Astrocyte (in vitro differentiated cells and primary cell): ENCODE measurements at regions not wholly inside any gene's neighbourhood (a gene's known extent, or its start where the extent isn't known, plus 50 kb on each side); places are given as distances from the start of the nearest gene placed in this dataset.

Experiments
- DNase-seq: peaks from one replicate; pipeline ENCODE4 v3.0.0-alpha.2; 2010; ENCODE audit warnings: low read depth
- FAIRE-seq: peaks from 2 replicates; lab custom pipeline; 2011; peaks lifted over from hg19 to GRCh38; lab: Jason Lieb, UNC
- H2AFZ ChIP-seq: 2 replicates; pipeline ENCODE4 v1.6.0; 2012; ENCODE audit warnings: low read depth, low read length, inconsistent platforms
- H3K27ac ChIP-seq: 2 replicates; pipeline ENCODE4 v1.5.1; 2011; ENCODE audit warnings: low read depth, low read length, inconsistent platforms
- H3K27me3 ChIP-seq: 2 replicates; pipeline ENCODE4 v1.6.0; 2011; ENCODE audit warnings: low read length, inconsistent platforms; ENCODE audit not compliant: insufficient read depth
- H3K36me3 ChIP-seq: 2 replicates; pipeline ENCODE4 v1.5.1; 2011; ENCODE audit warnings: low read length, inconsistent platforms; ENCODE audit not compliant: insufficient read depth
- H3K4me1 ChIP-seq: 2 replicates; pipeline ENCODE4 v1.5.1; 2011; ENCODE audit warnings: low read length, inconsistent platforms; ENCODE audit not compliant: insufficient read depth
- H3K4me2 ChIP-seq: 2 replicates; pipeline ENCODE4 v1.6.0; 2012; ENCODE audit warnings: low read length, inconsistent platforms
- H3K4me3 ChIP-seq: 2 replicates; pipeline ENCODE4 v1.5.1; 2011; ENCODE audit warnings: low read depth, mild to moderate bottlenecking, low read length, inconsistent platforms; ENCODE audit not compliant: insufficient read depth
- H3K79me2 ChIP-seq: 2 replicates; pipeline ENCODE4 v1.6.0; 2012; ENCODE audit warnings: mild to moderate bottlenecking, low read length, inconsistent platforms; ENCODE audit not compliant: insufficient read depth
- H3K9ac ChIP-seq: 2 replicates; pipeline ENCODE4 v1.6.0; 2012; ENCODE audit warnings: mild to moderate bottlenecking, low read length, inconsistent platforms
- H3K9me3 ChIP-seq: 2 replicates; pipeline ENCODE4 v1.5.1; 2012; ENCODE audit warnings: low read depth, mild to moderate bottlenecking, low read length, inconsistent platforms; ENCODE audit not compliant: insufficient read depth
- H4K20me1 ChIP-seq: 2 replicates; pipeline ENCODE4 v1.6.0; 2012; ENCODE audit warnings: low read length, inconsistent platforms; ENCODE audit not compliant: insufficient read depth
- H3K27ac Mint-ChIP-seq: one replicate; pipeline ENCODE4 v1.8.0; 2021; ENCODE audit warnings: mild to moderate bottlenecking, mixed read lengths; ENCODE audit not compliant: unreplicated experiment
- H3K27me3 Mint-ChIP-seq: one replicate; pipeline ENCODE4 v1.8.0; 2021; ENCODE audit warnings: low read depth, mixed read lengths; ENCODE audit not compliant: unreplicated experiment
- H3K36me3 Mint-ChIP-seq: one replicate; pipeline ENCODE4 v1.8.0; 2021; ENCODE audit warnings: low read depth, mixed read lengths; ENCODE audit not compliant: unreplicated experiment
- H3K4me1 Mint-ChIP-seq: one replicate; pipeline ENCODE4 v1.8.0; 2021; ENCODE audit warnings: low read depth, mixed read lengths; ENCODE audit not compliant: unreplicated experiment
- H3K4me3 Mint-ChIP-seq: one replicate; pipeline ENCODE4 v1.8.0; 2021; ENCODE audit warnings: mild to moderate bottlenecking, moderate library complexity, mixed read lengths; ENCODE audit not compliant: unreplicated experiment
- H3K9me3 Mint-ChIP-seq: one replicate; pipeline ENCODE4 v1.8.0; 2021; ENCODE audit warnings: mild to moderate bottlenecking, mixed read lengths; ENCODE audit not compliant: unreplicated experiment
- EZH2 ChIP-seq: IDR thresholded peaks from 2 replicates; pipeline ENCODE4 v1.6.1; 2012; ENCODE audit warnings: mild to moderate bottlenecking, low read length, inconsistent platforms; ENCODE audit not compliant: insufficient read depth
- TF ChIP-seq, protein P1 (sequence below): IDR thresholded peaks from 2 replicates; pipeline ENCODE4 v1.5.1; 2011; ENCODE audit warnings: low read depth, mild to moderate bottlenecking, inconsistent platforms, low read length, moderate library complexity; ENCODE audit not compliant: insufficient read depth

- Histone ChIP-seq H3K4me1 (no peaks in the 10 kb centered on the region), H3K4me2 (no peak overlapping the region), H3K79me2 (no peaks in the 10 kb centered on the region), H4K20me1 (no peaks in the 10 kb centered on the region), H3K27me3 (no peaks in the 10 kb centered on the region), H3K9ac (no peak overlapping the region), H3K4me3 (no peak overlapping the region), H3K36me3 (no peaks in the 10 kb centered on the region), H3K9me3 (no peaks in the 10 kb centered on the region), H2AFZ (no peak overlapping the region), H3K27ac (no peak overlapping the region)
- DNase-seq, result no peak
- Mint-ChIP-seq H3K9me3 (peaks cover 9% of the 10 kb centered on the region), H3K27me3 (peaks cover 12% of the 10 kb centered on the region), H3K4me3 (no peak overlapping the region), H3K27ac (no peak overlapping the region), H3K36me3 (no peaks in the 10 kb centered on the region), H3K4me1 (peaks cover 7% of the 10 kb centered on the region)
- FAIRE-seq, result no peak
- TF ChIP-seq, protein P1, sequence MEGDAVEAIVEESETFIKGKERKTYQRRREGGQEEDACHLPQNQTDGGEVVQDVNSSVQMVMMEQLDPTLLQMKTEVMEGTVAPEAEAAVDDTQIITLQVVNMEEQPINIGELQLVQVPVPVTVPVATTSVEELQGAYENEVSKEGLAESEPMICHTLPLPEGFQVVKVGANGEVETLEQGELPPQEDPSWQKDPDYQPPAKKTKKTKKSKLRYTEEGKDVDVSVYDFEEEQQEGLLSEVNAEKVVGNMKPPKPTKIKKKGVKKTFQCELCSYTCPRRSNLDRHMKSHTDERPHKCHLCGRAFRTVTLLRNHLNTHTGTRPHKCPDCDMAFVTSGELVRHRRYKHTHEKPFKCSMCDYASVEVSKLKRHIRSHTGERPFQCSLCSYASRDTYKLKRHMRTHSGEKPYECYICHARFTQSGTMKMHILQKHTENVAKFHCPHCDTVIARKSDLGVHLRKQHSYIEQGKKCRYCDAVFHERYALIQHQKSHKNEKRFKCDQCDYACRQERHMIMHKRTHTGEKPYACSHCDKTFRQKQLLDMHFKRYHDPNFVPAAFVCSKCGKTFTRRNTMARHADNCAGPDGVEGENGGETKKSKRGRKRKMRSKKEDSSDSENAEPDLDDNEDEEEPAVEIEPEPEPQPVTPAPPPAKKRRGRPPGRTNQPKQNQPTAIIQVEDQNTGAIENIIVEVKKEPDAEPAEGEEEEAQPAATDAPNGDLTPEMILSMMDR, result no peak
- no peak for TF ChIP-seq EZH2
Measured at GRCh38 chr3:139185527-139185926, 140.8 kb upstream of the PRR23C start.

GRCh38 chr3:139187154-139187553, 142.5 kb upstream of the PRR23C start:
- Histone ChIP-seq H3K4me3 (no peak overlapping the region), H3K9ac (no peak overlapping the region), H2AFZ (no peak overlapping the region), H3K27me3 (no peaks in the 10 kb centered on the region), H3K4me1 (no peaks in the 10 kb centered on the region), H3K9me3 (no peaks in the 10 kb centered on the region), H3K36me3 (no peaks in the 10 kb centered on the region), H3K27ac (no peak overlapping the region), H3K79me2 (no peaks in the 10 kb centered on the region), H3K4me2 (no peak overlapping the region), H4K20me1 (no peaks in the 10 kb centered on the region)
- no peak overlapping the region for H3K4me3 Mint-ChIP-seq
- DNase-seq, result no peak
- peaks cover 7% of the 10 kb centered on the region for H3K9me3 Mint-ChIP-seq
- no peak overlapping the region for H3K27ac Mint-ChIP-seq
- no peaks in the 10 kb centered on the region for H3K36me3 Mint-ChIP-seq
- FAIRE-seq, result no peak
- peaks cover 7% of the 10 kb centered on the region for H3K4me1 Mint-ChIP-seq
- no peak for TF ChIP-seq EZH2
- TF ChIP-seq, protein P1, result no peak
- peaks cover 12% of the 10 kb centered on the region for H3K27me3 Mint-ChIP-seq

- DNase-seq, result no peak
- Mint-ChIP-seq H3K27ac (no peak overlapping the region), H3K9me3 (peaks cover 7% of the 10 kb centered on the region), H3K4me1 (peaks cover 7% of the 10 kb centered on the region), H3K4me3 (no peak overlapping the region), H3K27me3 (peaks cover 12% of the 10 kb centered on the region), H3K36me3 (no peaks in the 10 kb centered on the region)
- Histone ChIP-seq H3K4me1 (no peaks in the 10 kb centered on the region), H3K4me2 (no peak overlapping the region), H4K20me1 (no peaks in the 10 kb centered on the region), H3K36me3 (no peaks in the 10 kb centered on the region), H3K27me3 (no peaks in the 10 kb centered on the region), H3K9me3 (no peaks in the 10 kb centered on the region), H3K79me2 (no peaks in the 10 kb centered on the region), H3K27ac (no peak overlapping the region), H3K4me3 (no peak overlapping the region), H3K9ac (no peak overlapping the region), H2AFZ (no peak overlapping the region)
- TF ChIP-seq, protein P1, result no peak
- no peak for TF ChIP-seq EZH2
- no peak for FAIRE-seq
Measured at GRCh38 chr3:139187648-139188047, 143.0 kb upstream of the PRR23C start.
